ENCODE measurements at regions not wholly inside any gene's neighbourhood (a gene's known extent, or its start where the extent isn't known, plus 50 kb on each side); places are given as distances from the start of the nearest gene placed in this dataset.

GRCh38 chr7:84368122-84368521 is 173.5 kb upstream of the SEMA3A start:
- Histone ChIP-seq H3K4me3 (ENCODE audit: low read depth in 1 of 2, low read length in 2 of 2) (no peak overlapping the region), H3K4me1 (ENCODE audit: control insufficient read depth in 1 of 2, insufficient read depth in 2 of 2, low read length in 2 of 2) (no peaks in the 10 kb centered on the region), H3K9me3 (ENCODE audit: control insufficient read depth in 1 of 2, low read length in 2 of 2) (no peaks in the 10 kb centered on the region), H3K9ac (ENCODE audit: low read depth in 1 of 2, low read length in 2 of 2) (no peak overlapping the region), H3K27ac (ENCODE audit: low read depth, low read length) (no peak overlapping the region), H3K36me3 (ENCODE audit: control insufficient read depth in 1 of 2, insufficient read depth in 2 of 2, low read length in 2 of 2) (no peaks in the 10 kb centered on the region), H3K27me3 (ENCODE audit: control insufficient read depth in 1 of 2, insufficient read depth in 2 of 2, low read length in 2 of 2) (no peaks in the 10 kb centered on the region)

- Histone ChIP-seq H3K9me3 (ENCODE audit: control insufficient read depth in 1 of 2, low read length in 2 of 2) (no peaks in the 10 kb centered on the region), H3K36me3 (ENCODE audit: control insufficient read depth in 1 of 2, insufficient read depth in 2 of 2, low read length in 2 of 2) (no peaks in the 10 kb centered on the region), H3K9ac (ENCODE audit: low read depth in 1 of 2, low read length in 2 of 2) (no peak overlapping the region), H3K4me1 (ENCODE audit: control insufficient read depth in 1 of 2, insufficient read depth in 2 of 2, low read length in 2 of 2) (no peaks in the 10 kb centered on the region), H3K27ac (ENCODE audit: low read depth, low read length) (no peak overlapping the region), H3K27me3 (ENCODE audit: control insufficient read depth in 1 of 2, insufficient read depth in 2 of 2, low read length in 2 of 2) (no peaks in the 10 kb centered on the region), H3K4me3 (ENCODE audit: low read depth in 1 of 2, low read length in 2 of 2) (no peak overlapping the region)
These were observed 170.1 kb upstream of the SEMA3A start for GRCh38 chr7:84364708-84365107.

GRCh38 chr7:84363741-84364140 is 169.2 kb upstream of the SEMA3A start:
- Histone ChIP-seq H3K27me3 (ENCODE audit: control insufficient read depth in 1 of 2, insufficient read depth in 2 of 2, low read length in 2 of 2) (no peaks in the 10 kb centered on the region), H3K4me3 (ENCODE audit: low read depth in 1 of 2, low read length in 2 of 2) (no peak overlapping the region), H3K4me1 (ENCODE audit: control insufficient read depth in 1 of 2, insufficient read depth in 2 of 2, low read length in 2 of 2) (no peaks in the 10 kb centered on the region)

GRCh38 chr7:84362828-84363227 is 168.2 kb upstream of the SEMA3A start:
- no peaks in the 10 kb centered on the region for H3K4me1 ChIP-seq (ENCODE audit: control insufficient read depth in 1 of 2, insufficient read depth in 2 of 2, low read length in 2 of 2)
- H3K4me3 ChIP-seq (ENCODE audit: low read depth in 1 of 2, low read length in 2 of 2): no peak overlapping the region
- H3K27ac ChIP-seq (ENCODE audit: low read depth, low read length): no peak overlapping the region
- H3K36me3 ChIP-seq (ENCODE audit: control insufficient read depth in 1 of 2, insufficient read depth in 2 of 2, low read length in 2 of 2): no peaks in the 10 kb centered on the region
- H3K9me3 ChIP-seq (ENCODE audit: control insufficient read depth in 1 of 2, low read length in 2 of 2): no peaks in the 10 kb centered on the region
- H3K9ac ChIP-seq (ENCODE audit: low read depth in 1 of 2, low read length in 2 of 2): no peak overlapping the region
- no peaks in the 10 kb centered on the region for H3K27me3 ChIP-seq (ENCODE audit: control insufficient read depth in 1 of 2, insufficient read depth in 2 of 2, low read length in 2 of 2)

More at GRCh38 chr7:84363741-84364140, 169.2 kb upstream of the SEMA3A start:
- Histone ChIP-seq H3K36me3 (ENCODE audit: control insufficient read depth in 1 of 2, insufficient read depth in 2 of 2, low read length in 2 of 2) (no peaks in the 10 kb centered on the region), H3K27ac (ENCODE audit: low read depth, low read length) (no peak overlapping the region), H3K9ac (ENCODE audit: low read depth in 1 of 2, low read length in 2 of 2) (no peak overlapping the region), H3K9me3 (ENCODE audit: control insufficient read depth in 1 of 2, low read length in 2 of 2) (no peaks in the 10 kb centered on the region)

- H3K9ac ChIP-seq (ENCODE audit: low read depth in 1 of 2, low read length in 2 of 2): no peak overlapping the region
These were observed 167.8 kb upstream of the SEMA3A start for GRCh38 chr7:84362360-84362759.

GRCh38 chr7:84354866-84355265 is 160.3 kb upstream of the SEMA3A start:
- Histone ChIP-seq H3K27ac (ENCODE audit: low read depth, low read length) (no peak overlapping the region), H3K9me3 (ENCODE audit: control insufficient read depth in 1 of 2, low read length in 2 of 2) (no peaks in the 10 kb centered on the region), H3K27me3 (ENCODE audit: control insufficient read depth in 1 of 2, insufficient read depth in 2 of 2, low read length in 2 of 2) (no peaks in the 10 kb centered on the region), H3K4me3 (ENCODE audit: low read depth in 1 of 2, low read length in 2 of 2) (no peak overlapping the region), H3K4me1 (ENCODE audit: control insufficient read depth in 1 of 2, insufficient read depth in 2 of 2, low read length in 2 of 2) (no peaks in the 10 kb centered on the region), H3K36me3 (ENCODE audit: control insufficient read depth in 1 of 2, insufficient read depth in 2 of 2, low read length in 2 of 2) (no peaks in the 10 kb centered on the region), H3K9ac (ENCODE audit: low read depth in 1 of 2, low read length in 2 of 2) (no peak overlapping the region)

More at GRCh38 chr7:84362360-84362759, 167.8 kb upstream of the SEMA3A start:
- Histone ChIP-seq H3K4me3 (ENCODE audit: low read depth in 1 of 2, low read length in 2 of 2) (no peak overlapping the region), H3K4me1 (ENCODE audit: control insufficient read depth in 1 of 2, insufficient read depth in 2 of 2, low read length in 2 of 2) (no peaks in the 10 kb centered on the region), H3K36me3 (ENCODE audit: control insufficient read depth in 1 of 2, insufficient read depth in 2 of 2, low read length in 2 of 2) (no peaks in the 10 kb centered on the region), H3K9me3 (ENCODE audit: control insufficient read depth in 1 of 2, low read length in 2 of 2) (no peaks in the 10 kb centered on the region), H3K27me3 (ENCODE audit: control insufficient read depth in 1 of 2, insufficient read depth in 2 of 2, low read length in 2 of 2) (no peaks in the 10 kb centered on the region), H3K27ac (ENCODE audit: low read depth, low read length) (no peak overlapping the region)

- no peaks in the 10 kb centered on the region for H3K9me3 ChIP-seq (ENCODE audit: control insufficient read depth in 1 of 2, low read length in 2 of 2)
These were observed 159.4 kb upstream of the SEMA3A start for GRCh38 chr7:84354030-84354429.

GRCh38 chr7:84339306-84339705 is 144.7 kb upstream of the SEMA3A start:
- H3K27me3 ChIP-seq (ENCODE audit: control insufficient read depth in 1 of 2, insufficient read depth in 2 of 2, low read length in 2 of 2): no peaks in the 10 kb centered on the region
- no peaks in the 10 kb centered on the region for H3K36me3 ChIP-seq (ENCODE audit: control insufficient read depth in 1 of 2, insufficient read depth in 2 of 2, low read length in 2 of 2)
- H3K9me3 ChIP-seq (ENCODE audit: control insufficient read depth in 1 of 2, low read length in 2 of 2): no peaks in the 10 kb centered on the region
- H3K4me3 ChIP-seq (ENCODE audit: low read depth in 1 of 2, low read length in 2 of 2): no peak overlapping the region
- no peak overlapping the region for H3K9ac ChIP-seq (ENCODE audit: low read depth in 1 of 2, low read length in 2 of 2)
- H3K4me1 ChIP-seq (ENCODE audit: control insufficient read depth in 1 of 2, insufficient read depth in 2 of 2, low read length in 2 of 2): no peaks in the 10 kb centered on the region
- no peak overlapping the region for H3K27ac ChIP-seq (ENCODE audit: low read depth, low read length)

More at GRCh38 chr7:84354030-84354429, 159.4 kb upstream of the SEMA3A start:
- no peak overlapping the region for H3K9ac ChIP-seq (ENCODE audit: low read depth in 1 of 2, low read length in 2 of 2)
- no peaks in the 10 kb centered on the region for H3K36me3 ChIP-seq (ENCODE audit: control insufficient read depth in 1 of 2, insufficient read depth in 2 of 2, low read length in 2 of 2)
- H3K4me3 ChIP-seq (ENCODE audit: low read depth in 1 of 2, low read length in 2 of 2): no peak overlapping the region
- no peak overlapping the region for H3K27ac ChIP-seq (ENCODE audit: low read depth, low read length)
- H3K4me1 ChIP-seq (ENCODE audit: control insufficient read depth in 1 of 2, insufficient read depth in 2 of 2, low read length in 2 of 2): no peaks in the 10 kb centered on the region
- H3K27me3 ChIP-seq (ENCODE audit: control insufficient read depth in 1 of 2, insufficient read depth in 2 of 2, low read length in 2 of 2): no peaks in the 10 kb centered on the region

GRCh38 chr7:84337429-84337828 is 142.8 kb upstream of the SEMA3A start:
- no peak overlapping the region for H3K9ac ChIP-seq (ENCODE audit: low read depth in 1 of 2, low read length in 2 of 2)
- no peaks in the 10 kb centered on the region for H3K36me3 ChIP-seq (ENCODE audit: control insufficient read depth in 1 of 2, insufficient read depth in 2 of 2, low read length in 2 of 2)
- H3K27ac ChIP-seq (ENCODE audit: low read depth, low read length): no peak overlapping the region
- H3K4me3 ChIP-seq (ENCODE audit: low read depth in 1 of 2, low read length in 2 of 2): no peak overlapping the region
- H3K9me3 ChIP-seq (ENCODE audit: control insufficient read depth in 1 of 2, low read length in 2 of 2): no peaks in the 10 kb centered on the region
- no peaks in the 10 kb centered on the region for H3K4me1 ChIP-seq (ENCODE audit: control insufficient read depth in 1 of 2, insufficient read depth in 2 of 2, low read length in 2 of 2)
- no peaks in the 10 kb centered on the region for H3K27me3 ChIP-seq (ENCODE audit: control insufficient read depth in 1 of 2, insufficient read depth in 2 of 2, low read length in 2 of 2)

GRCh38 chr7:84336766-84337165 is 142.2 kb upstream of the SEMA3A start:
- Histone ChIP-seq H3K9ac (ENCODE audit: low read depth in 1 of 2, low read length in 2 of 2) (no peak overlapping the region), H3K36me3 (ENCODE audit: control insufficient read depth in 1 of 2, insufficient read depth in 2 of 2, low read length in 2 of 2) (no peaks in the 10 kb centered on the region), H3K9me3 (ENCODE audit: control insufficient read depth in 1 of 2, low read length in 2 of 2) (no peaks in the 10 kb centered on the region), H3K4me3 (ENCODE audit: low read depth in 1 of 2, low read length in 2 of 2) (no peak overlapping the region), H3K27me3 (ENCODE audit: control insufficient read depth in 1 of 2, insufficient read depth in 2 of 2, low read length in 2 of 2) (no peaks in the 10 kb centered on the region), H3K27ac (ENCODE audit: low read depth, low read length) (no peak overlapping the region), H3K4me1 (ENCODE audit: control insufficient read depth in 1 of 2, insufficient read depth in 2 of 2, low read length in 2 of 2) (no peaks in the 10 kb centered on the region)

- Histone ChIP-seq H3K27ac (ENCODE audit: low read depth, low read length) (no peak overlapping the region), H3K27me3 (ENCODE audit: control insufficient read depth in 1 of 2, insufficient read depth in 2 of 2, low read length in 2 of 2) (no peaks in the 10 kb centered on the region), H3K9me3 (ENCODE audit: control insufficient read depth in 1 of 2, low read length in 2 of 2) (no peaks in the 10 kb centered on the region), H3K9ac (ENCODE audit: low read depth in 1 of 2, low read length in 2 of 2) (no peak overlapping the region), H3K4me3 (ENCODE audit: low read depth in 1 of 2, low read length in 2 of 2) (no peak overlapping the region), H3K36me3 (ENCODE audit: control insufficient read depth in 1 of 2, insufficient read depth in 2 of 2, low read length in 2 of 2) (no peaks in the 10 kb centered on the region), H3K4me1 (ENCODE audit: control insufficient read depth in 1 of 2, insufficient read depth in 2 of 2, low read length in 2 of 2) (no peaks in the 10 kb centered on the region)
These were observed 141.7 kb upstream of the SEMA3A start for GRCh38 chr7:84336303-84336702.

Measured in duodenal mucosa (tissue), 2 donors.